BLaER1 (cell line): ENCODE measurements at regions not wholly inside any gene's neighbourhood (a gene's known extent, or its start where the extent isn't known, plus 50 kb on each side); places are given as distances from the start of the nearest gene placed in this dataset.
"Not testable (repeated sequence)": the region's sequence is repeated elsewhere in the genome, so short reads cannot be mapped to it uniquely, and the experiment has no call there.

Source experiments
- H3K27ac ChIP-seq: shearing (Covaris generic); formaldehyde crosslinking; 2 replicates; pipeline ENCODE4 v1.8.1; 2022
- H3K27me3 ChIP-seq: shearing (Covaris generic); formaldehyde crosslinking; 2 replicates; pipeline ENCODE4 v1.8.1; 2022
- H3K36me3 ChIP-seq: shearing (Covaris generic); formaldehyde crosslinking; 2 replicates; pipeline ENCODE4 v1.8.1; 2022
- H3K4me1 ChIP-seq: shearing (Covaris generic); formaldehyde crosslinking; 2 replicates; pipeline ENCODE4 v1.8.1; 2022
- H3K4me2 ChIP-seq: shearing (Covaris generic); formaldehyde crosslinking; 2 replicates; pipeline ENCODE4 v1.8.1; 2022
- H3K4me3 ChIP-seq: shearing (Covaris generic); formaldehyde crosslinking; 2 replicates; pipeline ENCODE4 v1.8.1; 2022
- H3K9ac ChIP-seq: shearing (Covaris generic); formaldehyde crosslinking; 2 replicates; pipeline ENCODE4 v1.8.1; 2022
- H3K9me3 ChIP-seq: shearing (Covaris generic); formaldehyde crosslinking; 2 replicates; pipeline ENCODE4 v1.8.1; 2022
- H4K20me1 ChIP-seq: shearing (Covaris generic); formaldehyde crosslinking; 2 replicates; pipeline ENCODE4 v1.8.1; 2022
- Cebpa-rat ChIP-seq: shearing (Covaris generic); IDR thresholded peaks from 2 replicates; pipeline ENCODE4 v1.8.1; 2022

- Histone ChIP-seq H3K4me1 (no peaks in the 10 kb centered on the region), H3K27me3 (no peaks in the 10 kb centered on the region), H3K4me2 (no peak overlapping the region), H4K20me1 (no peaks in the 10 kb centered on the region), H3K27ac (no peak overlapping the region), H3K9me3 (peaks cover 12% of the 10 kb centered on the region), H3K4me3 (no peak overlapping the region), H3K36me3 (no peaks in the 10 kb centered on the region), H3K9ac (no peak overlapping the region)
- no peak for TF ChIP-seq Cebpa-rat
Measured at GRCh38 chr18:1037776-1038175, 133.1 kb downstream of the ADCYAP1 start.

GRCh38 chr18:1039421-1039820 lies 134.8 kb downstream of the ADCYAP1 start:
- Histone ChIP-seq H3K9me3 (peaks cover 12% of the 10 kb centered on the region), H4K20me1 (no peaks in the 10 kb centered on the region), H3K27ac (no peak overlapping the region), H3K4me1 (no peaks in the 10 kb centered on the region), H3K9ac (no peak overlapping the region), H3K27me3 (no peaks in the 10 kb centered on the region), H3K36me3 (no peaks in the 10 kb centered on the region), H3K4me2 (no peak overlapping the region), H3K4me3 (no peak overlapping the region)
- no peak for TF ChIP-seq Cebpa-rat

- H3K9ac ChIP-seq, H3K4me2 ChIP-seq, H4K20me1 ChIP-seq, H3K27ac ChIP-seq, H3K27me3 ChIP-seq, H3K36me3 ChIP-seq, H3K4me1 ChIP-seq, H3K4me3 ChIP-seq: not testable (repeated sequence)
- peaks cover 12% of the 10 kb centered on the region for H3K9me3 ChIP-seq
Measured at GRCh38 chr18:1043039-1043438, 138.4 kb downstream of the ADCYAP1 start.

GRCh38 chr18:1045658-1046057 lies 141.0 kb downstream of the ADCYAP1 start:
- no peak overlapping the region for H3K4me2 ChIP-seq
- H4K20me1 ChIP-seq = no peaks in the 10 kb centered on the region
- peaks cover 4% of the 10 kb centered on the region; the same call in 1 of the 2 replicates for H3K9me3 ChIP-seq
- H3K27ac ChIP-seq = no peak overlapping the region
- TF ChIP-seq Cebpa-rat = no peak
- no peak overlapping the region for H3K9ac ChIP-seq
- H3K4me3 ChIP-seq = no peak overlapping the region
- no peaks in the 10 kb centered on the region for H3K36me3 ChIP-seq
- H3K4me1 ChIP-seq = no peaks in the 10 kb centered on the region
- no peaks in the 10 kb centered on the region for H3K27me3 ChIP-seq

DNA sequence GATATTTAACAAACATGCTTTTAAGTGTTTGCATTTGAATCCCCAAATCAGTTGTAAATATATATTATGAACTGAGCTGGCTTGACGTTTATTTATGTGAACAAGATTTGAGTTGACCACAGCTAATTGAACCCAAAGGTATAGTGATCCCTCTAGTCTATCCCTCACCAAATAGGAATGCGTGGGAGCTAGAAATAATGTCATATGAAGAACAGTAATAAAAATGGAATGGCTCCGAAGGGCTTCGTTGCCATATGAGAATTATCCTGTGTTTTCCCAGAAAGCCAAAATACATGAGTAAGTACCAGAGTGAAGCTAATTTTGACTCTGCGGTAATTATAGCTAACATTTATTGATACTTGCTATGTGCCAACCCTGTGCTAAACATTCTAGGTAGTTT lies 142.7 kb downstream of the ADCYAP1 start:
- H3K4me1 ChIP-seq = no peaks in the 10 kb centered on the region
- no peak overlapping the region for H3K9ac ChIP-seq
- H4K20me1 ChIP-seq = no peaks in the 10 kb centered on the region
- H3K9me3 ChIP-seq = no peaks in the 10 kb centered on the region
- H3K27me3 ChIP-seq = no peaks in the 10 kb centered on the region
- H3K27ac ChIP-seq = no peak overlapping the region
- H3K36me3 ChIP-seq = no peaks in the 10 kb centered on the region
- no peak for TF ChIP-seq Cebpa-rat
- no peak overlapping the region for H3K4me2 ChIP-seq
- H3K4me3 ChIP-seq = no peak overlapping the region

- no peak for TF ChIP-seq Cebpa-rat
- Histone ChIP-seq H3K4me3 (no peak overlapping the region), H3K9me3 (no peaks in the 10 kb centered on the region), H3K27ac (no peak overlapping the region), H3K4me1 (no peaks in the 10 kb centered on the region), H4K20me1 (no peaks in the 10 kb centered on the region), H3K27me3 (no peaks in the 10 kb centered on the region), H3K36me3 (no peaks in the 10 kb centered on the region), H3K4me2 (no peak overlapping the region), H3K9ac (no peak overlapping the region)
Measured at GRCh38 chr18:1048032-1048431, 143.4 kb downstream of the ADCYAP1 start.

- Histone ChIP-seq H3K27ac (no peak overlapping the region), H3K4me2 (no peak overlapping the region), H3K4me3 (no peak overlapping the region), H3K4me1 (no peaks in the 10 kb centered on the region), H3K36me3 (no peaks in the 10 kb centered on the region), H3K9ac (no peak overlapping the region), H3K27me3 (no peaks in the 10 kb centered on the region), H3K9me3 (no peaks in the 10 kb centered on the region), H4K20me1 (no peaks in the 10 kb centered on the region)
- TF ChIP-seq Cebpa-rat = no peak
Measured at GRCh38 chr18:1049173-1049572, 144.5 kb downstream of the ADCYAP1 start.

- Histone ChIP-seq H4K20me1 (no peaks in the 10 kb centered on the region), H3K4me1 (no peaks in the 10 kb centered on the region), H3K4me3 (no peak overlapping the region), H3K36me3 (no peaks in the 10 kb centered on the region), H3K27me3 (no peaks in the 10 kb centered on the region), H3K9ac (no peak overlapping the region), H3K4me2 (no peak overlapping the region), H3K9me3 (no peaks in the 10 kb centered on the region), H3K27ac (no peak overlapping the region)
- TF ChIP-seq Cebpa-rat = no peak
Measured at GRCh38 chr18:1050012-1050657, 145.5 kb downstream of the ADCYAP1 start.

DNA sequence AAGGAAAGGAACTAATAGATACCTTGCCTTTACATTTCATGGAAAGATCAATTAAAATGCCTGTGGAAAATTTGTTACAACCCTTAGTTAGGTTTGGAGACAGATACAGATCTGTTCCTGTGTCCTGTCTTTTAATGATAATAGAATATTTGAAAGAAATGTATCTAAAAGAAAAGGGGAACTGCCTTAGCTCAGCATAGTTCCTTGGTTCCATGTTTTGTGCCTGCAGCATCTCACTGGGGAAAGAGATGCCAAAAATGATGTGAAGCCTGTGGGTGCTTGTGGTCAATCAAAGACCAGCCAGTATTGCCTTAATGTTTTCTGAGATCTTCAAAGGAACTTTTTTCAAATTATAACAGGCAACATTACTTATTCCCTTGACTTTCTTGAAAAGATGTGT lies 147.6 kb downstream of the ADCYAP1 start:
- Histone ChIP-seq H3K4me2 (no peak overlapping the region), H3K9me3 (peaks cover 7% of the 10 kb centered on the region; the same call in 1 of the 2 replicates), H3K4me3 (no peak overlapping the region), H3K27ac (no peak overlapping the region), H4K20me1 (no peaks in the 10 kb centered on the region), H3K4me1 (no peaks in the 10 kb centered on the region), H3K27me3 (no peaks in the 10 kb centered on the region), H3K36me3 (no peaks in the 10 kb centered on the region), H3K9ac (no peak overlapping the region)
- no peak for TF ChIP-seq Cebpa-rat

- H4K20me1 ChIP-seq = no peaks in the 10 kb centered on the region
- H3K4me1 ChIP-seq = no peaks in the 10 kb centered on the region
- no peaks in the 10 kb centered on the region for H3K27me3 ChIP-seq
- H3K4me2 ChIP-seq = no peak overlapping the region
- peaks cover 10% of the 10 kb centered on the region for H3K9me3 ChIP-seq
- H3K9ac ChIP-seq = no peak overlapping the region
- no peak overlapping the region for H3K27ac ChIP-seq
- H3K36me3 ChIP-seq = no peaks in the 10 kb centered on the region
- no peak for TF ChIP-seq Cebpa-rat
- no peak overlapping the region for H3K4me3 ChIP-seq
Measured at GRCh38 chr18:1053331-1054315, 149.0 kb downstream of the ADCYAP1 start.
